ENCODE measurements at regions not wholly inside any gene's neighbourhood (a gene's known extent, or its start where the extent isn't known, plus 50 kb on each side); places are given as distances from the start of the nearest gene placed in this dataset.

DNA sequence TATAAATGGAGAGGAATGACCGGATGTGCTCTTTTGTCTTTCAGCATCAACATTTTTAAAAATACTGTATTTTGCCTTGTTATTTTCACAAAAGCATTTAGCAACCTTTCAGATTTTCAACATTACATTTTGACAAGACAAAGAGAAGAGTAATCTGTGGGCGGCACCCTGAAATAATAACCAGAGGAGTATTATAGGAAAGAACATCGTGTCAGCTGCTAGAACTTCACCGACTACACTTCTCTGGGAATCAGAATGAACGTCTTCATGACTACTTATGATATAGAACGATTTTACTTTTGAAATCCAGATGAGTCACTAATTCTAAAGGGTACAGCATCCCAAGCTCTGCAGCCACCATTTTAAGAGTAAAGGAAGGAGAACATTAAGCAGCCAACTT lies 531.5 kb upstream of the FRG1 start (continued):
- TF ChIP-seq KDM5A (IDR thresholded peaks at IDR 0.05), result no peak
- TF ChIP-seq EHF (CRISPR knock-in tag; IDR thresholded peaks at IDR 0.05), result no peak
- no peak for TF ChIP-seq CTCF (IDR thresholded peaks at IDR 0.05)
- TF ChIP-seq POLR2AphosphoS2 (conservative IDR thresholded peaks at IDR 0.05; ENCODE audit: low read length), result no peak
- no peak for TF ChIP-seq HMGXB4 (CRISPR knock-in tag; IDR thresholded peaks at IDR 0.05; ENCODE audit: borderline replicate concordance)
- no peak for TF ChIP-seq JUN (IDR thresholded peaks at IDR 0.05)

DNA sequence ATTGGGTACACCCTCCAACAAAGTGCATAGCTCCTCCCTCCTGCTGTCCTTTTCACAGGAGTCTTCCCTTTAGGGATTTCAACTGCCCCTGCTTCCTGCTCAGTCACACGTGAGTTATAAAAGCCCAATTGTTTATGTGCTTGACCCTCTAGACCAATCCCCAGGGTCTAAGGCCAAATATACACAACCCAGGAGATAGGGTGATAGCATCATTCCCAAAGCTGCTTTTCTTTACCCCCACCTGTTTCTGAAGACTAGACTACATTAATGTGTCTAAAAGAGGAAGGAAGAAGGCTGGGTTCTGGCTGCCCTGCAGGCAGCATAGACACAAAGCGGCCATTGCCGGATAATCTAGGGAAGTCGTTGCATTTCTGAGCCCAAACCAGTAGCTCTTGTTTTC lies 526.7 kb upstream of the FRG1 start:
- no peak for FAIRE-seq
- DNase-seq (ENCODE audit: low read depth in 1 of 2, low spot score in 1 of 2), result no peak
- Histone ChIP-seq H3K4me2 (no peak overlapping the region), H3K4me1 (no peaks in the 10 kb centered on the region), H3K4me3 (no peak overlapping the region), H3K27ac (no peak overlapping the region), H3K9me3 (no peaks in the 10 kb centered on the region)
- 15% methylated on average over 4 of the region's 4 CpGs for WGBS (ENCODE audit: missing lambda C conversion rate)
- CTCF ChIA-PET, result no interaction called here
- POLR2A ChIA-PET, result no interaction called here
- ATAC-seq, result no peak
- TF ChIP-seq CEBPB (IDR thresholded peaks at IDR 0.05) (no peak), HDAC2 (IDR thresholded peaks at IDR 0.05) (no peak), HOXA7 (CRISPR knock-in tag; IDR thresholded peaks at IDR 0.05) (no peak), RARB (CRISPR knock-in tag; IDR thresholded peaks at IDR 0.05) (no peak), ZNF302 (CRISPR knock-in tag; IDR thresholded peaks at IDR 0.05) (no peak), REST (IDR thresholded peaks at IDR 0.05) (no peak), EHF (CRISPR knock-in tag; IDR thresholded peaks at IDR 0.05) (no peak), KDM5A (IDR thresholded peaks at IDR 0.05) (no peak), ELK1 (IDR thresholded peaks at IDR 0.05; ENCODE audit: low read depth, low read length) (no peak), ATOH8 (CRISPR knock-in tag; IDR thresholded peaks at IDR 0.05; ENCODE audit: low read depth) (no peak), HOXB13 (CRISPR knock-in tag; IDR thresholded peaks at IDR 0.05; ENCODE audit: low read depth) (no peak), HOXB5 (CRISPR knock-in tag; IDR thresholded peaks at IDR 0.05) (no peak), ZFP36 (IDR thresholded peaks at IDR 0.05; ENCODE audit: borderline replicate concordance, partially characterized antibody) (no peak), ZSCAN20 (CRISPR knock-in tag; IDR thresholded peaks at IDR 0.05) (no peak), TP53 (CRISPR knock-in tag; IDR thresholded peaks at IDR 0.05) (no peak), FOSL2 (IDR thresholded peaks at IDR 0.05) (no peak), FOSL2 (CRISPR knock-in tag; IDR thresholded peaks at IDR 0.05) (no peak), POLR2A (IDR thresholded peaks at IDR 0.05; ENCODE audit: low read length) (no peak)
- TF ChIP-seq, protein P1, sequence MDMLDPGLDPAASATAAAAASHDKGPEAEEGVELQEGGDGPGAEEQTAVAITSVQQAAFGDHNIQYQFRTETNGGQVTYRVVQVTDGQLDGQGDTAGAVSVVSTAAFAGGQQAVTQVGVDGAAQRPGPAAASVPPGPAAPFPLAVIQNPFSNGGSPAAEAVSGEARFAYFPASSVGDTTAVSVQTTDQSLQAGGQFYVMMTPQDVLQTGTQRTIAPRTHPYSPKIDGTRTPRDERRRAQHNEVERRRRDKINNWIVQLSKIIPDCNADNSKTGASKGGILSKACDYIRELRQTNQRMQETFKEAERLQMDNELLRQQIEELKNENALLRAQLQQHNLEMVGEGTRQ (IDR thresholded peaks at IDR 0.05), result no peak
- TF ChIP-seq, protein P2, sequence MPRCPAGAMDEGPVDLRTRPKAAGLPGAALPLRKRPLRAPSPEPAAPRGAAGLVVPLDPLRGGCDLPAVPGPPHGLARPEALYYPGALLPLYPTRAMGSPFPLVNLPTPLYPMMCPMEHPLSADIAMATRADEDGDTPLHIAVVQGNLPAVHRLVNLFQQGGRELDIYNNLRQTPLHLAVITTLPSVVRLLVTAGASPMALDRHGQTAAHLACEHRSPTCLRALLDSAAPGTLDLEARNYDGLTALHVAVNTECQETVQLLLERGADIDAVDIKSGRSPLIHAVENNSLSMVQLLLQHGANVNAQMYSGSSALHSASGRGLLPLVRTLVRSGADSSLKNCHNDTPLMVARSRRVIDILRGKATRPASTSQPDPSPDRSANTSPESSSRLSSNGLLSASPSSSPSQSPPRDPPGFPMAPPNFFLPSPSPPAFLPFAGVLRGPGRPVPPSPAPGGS (IDR thresholded peaks at IDR 0.05), result no peak

All from A549 (cell line).